ENCODE measurements at regions not wholly inside any gene's neighbourhood (a gene's known extent, or its start where the extent isn't known, plus 50 kb on each side); places are given as distances from the start of the nearest gene placed in this dataset.
"Not testable (repeated sequence)": the region's sequence is repeated elsewhere in the genome, so short reads cannot be mapped to it uniquely, and the experiment has no call there.

- not testable (repeated sequence) for TF ChIP-seq CTCF, POLR2A (IDR thresholded peaks at IDR 0.05)
Observed at GRCh38 chr4:3973581-3974200, 207.5 kb downstream of the ADRA2C start.
